ENCODE measurements at regions not wholly inside any gene's neighbourhood (a gene's known extent, or its start where the extent isn't known, plus 50 kb on each side); places are given as distances from the start of the nearest gene placed in this dataset.

DNA sequence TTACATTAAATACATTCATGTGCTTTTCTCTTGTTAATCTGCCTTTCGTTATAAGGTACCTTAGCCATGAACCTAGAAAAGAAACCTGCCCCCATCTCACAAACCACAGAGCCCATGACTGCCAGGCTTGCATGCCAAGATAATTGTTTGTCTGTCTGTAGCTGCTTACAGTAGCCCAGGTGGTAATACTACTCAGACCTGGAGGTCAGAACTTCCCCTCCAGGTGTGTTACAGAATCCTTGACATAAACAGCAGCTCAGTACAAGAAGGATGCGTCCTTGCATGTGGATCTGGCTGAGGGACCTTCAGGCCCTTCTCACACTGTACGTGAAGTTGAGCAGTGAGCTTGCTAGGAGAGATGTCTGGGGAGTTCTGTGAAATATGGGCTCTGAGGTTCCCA lies 291.4 kb downstream of the CSNK1G3 start:
- no peak for TF ChIP-seq EZH2phosphoT487 (IDR thresholded peaks at IDR 0.05; ENCODE audit: borderline replicate concordance, low read depth, low read length)
- TF ChIP-seq CTCF (conservative IDR thresholded peaks at IDR 0.05; ENCODE audit: low read length) = no peak
